Spleen (tissue), 11 donors: ENCODE measurements at regions not wholly inside any gene's neighbourhood (a gene's known extent, or its start where the extent isn't known, plus 50 kb on each side); places are given as distances from the start of the nearest gene placed in this dataset.

Experiments
- DNase-seq: peaks from one replicate; pipeline ENCODE4 v3.0.0-alpha.2; 2020
- H3K27ac ChIP-seq, 8 donors: fragments of 200-600 bp; sonication (generic) in 7 of 8; 1 replicate in 4 of 8; 2 replicates in 4 of 8; pipeline versions ENCODE4 v1.5.0 to v1.8.0; 2016 to 2021; ENCODE audit warnings: inconsistent platforms in 4 of 8, mild to moderate bottlenecking in 4 of 8, moderate library complexity in 1 of 8
- H3K27me3 ChIP-seq, 7 donors: fragments of 200-600 bp; sonication (generic) in 6 of 7; replicated peaks in 1 of 7; 1 replicate in 4 of 7; 2 replicates in 3 of 7; pipeline versions ENCODE4 v1.5.0 to v1.8.0; 2016 to 2021; ENCODE audit warnings: inconsistent platforms in 3 of 7, mild to moderate bottlenecking in 1 of 7
- H3K36me3 ChIP-seq, 6 donors: fragments of 200-600 bp; sonication (generic) in 5 of 6; 1 replicate in 4 of 6; 2 replicates in 2 of 6; pipeline versions ENCODE4 v1.5.0 to v1.8.0; 2016 to 2021; ENCODE audit warnings: inconsistent platforms in 2 of 6
- H3K4me1 ChIP-seq, 6 donors: fragments of 200-600 bp; sonication (generic) in 5 of 6; 1 replicate in 3 of 6; 2 replicates in 3 of 6; pipeline versions ENCODE4 v1.5.0 to v1.8.0; 2016 to 2021; ENCODE audit warnings: inconsistent platforms in 3 of 6
- H3K4me3 ChIP-seq, 8 donors: fragments of 200-600 bp; sonication (generic) in 7 of 8; 1 replicate in 4 of 8; 2 replicates in 4 of 8; pipeline versions ENCODE4 v1.5.0 to v1.8.0; 2016 to 2021; ENCODE audit warnings: inconsistent platforms in 4 of 8, mild to moderate bottlenecking in 4 of 8, moderate library complexity in 2 of 8
- H3K9me3 ChIP-seq, 8 donors: fragments of 200-600 bp; sonication (generic) in 7 of 8; 1 replicate in 4 of 8; 2 replicates in 4 of 8; pipeline versions ENCODE4 v1.5.0 to v1.8.0; 2016 to 2021; ENCODE audit warnings: inconsistent platforms in 4 of 8
- POLR2A ChIP-seq, 3 donors: fragments of 450-650 bp; IDR thresholded peaks; one replicate each; pipeline ENCODE4 v1.5.1; 2017; ENCODE audit warnings: antibody characterized with exemption in 3 of 3, mild to moderate bottlenecking in 1 of 3
- POLR2AphosphoS5 ChIP-seq, 3 donors: sonication (generic); formaldehyde crosslinking; IDR thresholded peaks; one replicate each; pipeline ENCODE4 v1.5.1; 2017; ENCODE audit warnings: antibody characterized with exemption in 3 of 3
- WGBS, 5 donors: extraction: QIAGEN DNeasy Blood & Tissue Kit in 3 of 5; methylation state at CpG; one replicate each; pipeline versions ENCODE4 v1.1.5 to v1.1.7; 2013 to 2018; 5-methylcytosine and 5-hydroxymethylcytosine counted together
- intact Hi-C: fragments of 100-400 bp; cut with DNase I; formaldehyde crosslinking; loops from one replicate; pipeline ENCODE4 v1.15.0; 2023; ENCODE audit warnings: low total_unique reads
- TF ChIP-seq, protein P1 (sequence below), 11 experiments: fragments of 200-600 bp in 7 of 11; fragments of 450-650 bp in 4 of 11; sonication (generic) in 4 of 11; IDR thresholded peaks in 8 of 11; conservative IDR thresholded peaks in 3 of 11; 1 replicate in 7 of 11; 2 replicates in 4 of 11; pipeline versions ENCODE4 v1.4.0 to v1.8.0; 2016 to 2021; ENCODE audit warnings: antibody characterized with exemption in 11 of 11, inconsistent platforms in 4 of 11, mild to moderate bottlenecking in 1 of 11
- donor health status: healthy with polysubstance abuse.
- donor health status: DM: no; HTN: no; CAD: no; lungs with moderate emphysema.
- donor health status: DM: no; HTN: no; CAD: no.
- donor health status: Bipolar disorder and iron deficiency.
- donor health status: healthy.
- donor health status: DM: no; HTN: no; CAD: no.
- donor health status: DM: yes; HTN: yes; CAD: no.

DNA sequence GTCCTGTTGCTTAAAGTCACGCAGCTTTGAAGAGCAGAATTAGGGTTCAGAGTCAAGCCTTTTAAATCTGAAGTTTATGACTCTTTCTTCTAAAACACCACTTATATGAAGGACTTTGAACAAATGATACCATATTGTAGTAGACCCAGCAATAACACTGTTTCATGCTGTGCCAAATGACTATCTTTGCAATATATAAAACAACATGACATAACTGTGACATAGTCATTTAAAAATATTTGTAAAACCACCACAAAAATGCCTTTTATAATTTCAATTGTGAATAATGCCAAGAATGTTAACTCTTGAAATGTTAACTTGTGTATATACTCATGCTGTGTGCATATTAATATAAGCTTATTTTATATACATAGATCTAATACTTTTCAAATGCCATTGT lies 452.1 kb upstream of the NEGR1 start:
- no peaks in the 10 kb centered on the region for H3K36me3 ChIP-seq
- DNase-seq: no peak
- H3K4me3 ChIP-seq: no peak overlapping the region
- H3K27ac ChIP-seq: no peak overlapping the region
- H3K9me3 ChIP-seq: peaks cover 0 to 41% (median 17%) of the 10 kb centered on the region in 8 donors
- intact Hi-C loops: no loop called here
- no peaks in the 10 kb centered on the region for H3K4me1 ChIP-seq
- H3K27me3 ChIP-seq: no peaks in the 10 kb centered on the region
- WGBS, 5 donors: 76 to 82% (median 78%) methylated on average over 1 of the region's 1 CpG
- no peak for TF ChIP-seq POLR2AphosphoS5 (IDR thresholded peaks at IDR 0.05)
- TF ChIP-seq POLR2A (IDR thresholded peaks at IDR 0.05): no peak
- TF ChIP-seq, protein P1, sequence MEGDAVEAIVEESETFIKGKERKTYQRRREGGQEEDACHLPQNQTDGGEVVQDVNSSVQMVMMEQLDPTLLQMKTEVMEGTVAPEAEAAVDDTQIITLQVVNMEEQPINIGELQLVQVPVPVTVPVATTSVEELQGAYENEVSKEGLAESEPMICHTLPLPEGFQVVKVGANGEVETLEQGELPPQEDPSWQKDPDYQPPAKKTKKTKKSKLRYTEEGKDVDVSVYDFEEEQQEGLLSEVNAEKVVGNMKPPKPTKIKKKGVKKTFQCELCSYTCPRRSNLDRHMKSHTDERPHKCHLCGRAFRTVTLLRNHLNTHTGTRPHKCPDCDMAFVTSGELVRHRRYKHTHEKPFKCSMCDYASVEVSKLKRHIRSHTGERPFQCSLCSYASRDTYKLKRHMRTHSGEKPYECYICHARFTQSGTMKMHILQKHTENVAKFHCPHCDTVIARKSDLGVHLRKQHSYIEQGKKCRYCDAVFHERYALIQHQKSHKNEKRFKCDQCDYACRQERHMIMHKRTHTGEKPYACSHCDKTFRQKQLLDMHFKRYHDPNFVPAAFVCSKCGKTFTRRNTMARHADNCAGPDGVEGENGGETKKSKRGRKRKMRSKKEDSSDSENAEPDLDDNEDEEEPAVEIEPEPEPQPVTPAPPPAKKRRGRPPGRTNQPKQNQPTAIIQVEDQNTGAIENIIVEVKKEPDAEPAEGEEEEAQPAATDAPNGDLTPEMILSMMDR (IDR thresholded peaks at IDR 0.05 in 8 of 11, conservative IDR thresholded peaks at IDR 0.05 in 3 of 11): no peak

GRCh38 chr1:72724951-72725861 lies 442.9 kb upstream of the NEGR1 start:
- no peak overlapping the region for H3K4me3 ChIP-seq
- WGBS, 5 donors: 75 to 89% (median 78%) methylated on average over 9 to 17 of the region's 17 CpGs
- DNase-seq: peak; percentile 69
- H3K27ac ChIP-seq: no peak overlapping the region
- H3K4me1 ChIP-seq: no peaks in the 10 kb centered on the region
- TF ChIP-seq POLR2AphosphoS5 (IDR thresholded peaks at IDR 0.05) (no peak), POLR2A (IDR thresholded peaks at IDR 0.05) (no peak)
- TF ChIP-seq, protein P1 (IDR thresholded peaks at IDR 0.05 in 8 of 11, conservative IDR thresholded peaks at IDR 0.05 in 3 of 11): no peak
- intact Hi-C loops: no loop called here
- peaks cover 0 to 24% (median 4%) of the 10 kb centered on the region in 8 donors for H3K9me3 ChIP-seq
- no peaks in the 10 kb centered on the region for H3K36me3 ChIP-seq
- H3K27me3 ChIP-seq: no peaks in the 10 kb centered on the region

GRCh38 chr1:72705921-72706320 lies 423.6 kb upstream of the NEGR1 start:
- no peaks in the 10 kb centered on the region for H3K27me3 ChIP-seq
- H3K4me1 ChIP-seq: no peaks in the 10 kb centered on the region
- TF ChIP-seq POLR2AphosphoS5 (IDR thresholded peaks at IDR 0.05): no peak
- WGBS, 5 donors: 88 to 95% (median 93%) methylated on average over 5 of the region's 5 CpGs
- intact Hi-C loops: no loop called here
- H3K4me3 ChIP-seq: no peak overlapping the region
- no peak for DNase-seq
- H3K9me3 ChIP-seq: no peaks in the 10 kb centered on the region
- H3K27ac ChIP-seq: no peak overlapping the region
- H3K36me3 ChIP-seq: no peaks in the 10 kb centered on the region

- TF ChIP-seq POLR2AphosphoS5 (IDR thresholded peaks at IDR 0.05) (no peak), POLR2A (IDR thresholded peaks at IDR 0.05) (no peak)
- TF ChIP-seq, protein P1 (IDR thresholded peaks at IDR 0.05 in 8 of 11, conservative IDR thresholded peaks at IDR 0.05 in 3 of 11): no peak
Measured at GRCh38 chr1:72704841-72705477, 422.6 kb upstream of the NEGR1 start.

More at GRCh38 chr1:72704841-72705477, 422.6 kb upstream of the NEGR1 start:
- Histone ChIP-seq H3K4me3 (no peak overlapping the region), H3K4me1 (no peaks in the 10 kb centered on the region), H3K36me3 (no peaks in the 10 kb centered on the region), H3K27ac (no peak overlapping the region), H3K27me3 (no peaks in the 10 kb centered on the region), H3K9me3 (no peaks in the 10 kb centered on the region)
- intact Hi-C loops: no loop called here
- WGBS, 5 donors: 79 to 93% (median 83%) methylated on average over 3 of the region's 3 CpGs
- no peak for DNase-seq
